Erythroblast (primary cell): ENCODE measurements at regions not wholly inside any gene's neighbourhood (a gene's known extent, or its start where the extent isn't known, plus 50 kb on each side); places are given as distances from the start of the nearest gene placed in this dataset.
"Not testable (repeated sequence)": the region's sequence is repeated elsewhere in the genome, so short reads cannot be mapped to it uniquely, and the experiment has no call there.

Source experiments
- DNase-seq, 2 experiments: peaks; one replicate each; lab custom pipeline; 2025; lab: John Stamatoyannopoulos, UW
- GATA1 ChIP-seq: IDR thresholded peaks from 2 replicates; pipeline ENCODE4 v1.6.1; 2011; ENCODE audit warnings: low read depth, mild to moderate bottlenecking, control low read depth, low read length, moderate library complexity
- POLR2A ChIP-seq: IDR thresholded peaks from 2 replicates; pipeline ENCODE4 v1.6.1; 2011; ENCODE audit warnings: mild to moderate bottlenecking, low read length

DNA sequence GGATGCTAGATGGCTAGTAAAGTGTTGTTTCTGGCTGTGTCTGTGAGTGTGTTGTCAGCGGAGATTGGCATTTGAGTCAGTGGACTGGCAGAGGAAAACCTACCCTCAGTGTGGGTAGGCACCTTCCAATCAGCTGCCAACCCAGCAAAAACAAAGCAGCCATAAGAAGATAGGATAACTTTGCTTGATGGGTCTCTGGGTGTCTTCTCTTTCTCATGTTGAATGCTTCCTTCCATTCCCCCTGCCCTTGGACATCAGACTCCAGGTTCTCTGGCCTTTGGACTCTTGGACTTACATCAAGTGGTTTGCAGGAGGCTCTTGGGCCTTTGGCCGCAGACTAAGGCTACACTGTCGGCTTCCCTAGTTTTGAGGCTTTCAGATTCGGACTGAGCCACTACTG lies 429.0 kb upstream of the ZNF804A start:
- no peak for DNase-seq
- no peak for TF ChIP-seq GATA1
- TF ChIP-seq POLR2A: no peak

- no peak for TF ChIP-seq GATA1
- no peak for DNase-seq
These were observed 423.7 kb upstream of the ZNF804A start for GRCh38 chr2:184174493-184175104.

DNA sequence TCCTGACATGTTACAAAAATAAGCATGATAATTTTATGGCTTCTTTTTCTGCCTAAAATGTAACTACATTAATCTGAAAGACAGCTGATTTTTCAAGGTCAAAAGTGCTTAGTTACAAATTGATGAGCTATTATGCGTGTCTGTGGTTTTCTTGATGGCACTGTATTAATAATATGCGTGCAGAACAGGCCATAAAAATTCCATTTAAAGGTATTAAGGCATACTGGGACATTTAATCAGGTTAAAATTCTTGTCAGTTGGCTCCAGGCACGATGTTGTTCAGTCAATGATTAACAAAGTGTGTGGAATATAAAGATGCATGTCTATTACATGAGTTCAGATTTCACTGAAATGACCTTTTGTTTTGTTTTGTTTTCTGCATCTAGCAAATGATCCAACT lies 420.1 kb upstream of the ZNF804A start:
- DNase-seq: no peak
- TF ChIP-seq GATA1 (no peak), POLR2A (no peak)

DNA sequence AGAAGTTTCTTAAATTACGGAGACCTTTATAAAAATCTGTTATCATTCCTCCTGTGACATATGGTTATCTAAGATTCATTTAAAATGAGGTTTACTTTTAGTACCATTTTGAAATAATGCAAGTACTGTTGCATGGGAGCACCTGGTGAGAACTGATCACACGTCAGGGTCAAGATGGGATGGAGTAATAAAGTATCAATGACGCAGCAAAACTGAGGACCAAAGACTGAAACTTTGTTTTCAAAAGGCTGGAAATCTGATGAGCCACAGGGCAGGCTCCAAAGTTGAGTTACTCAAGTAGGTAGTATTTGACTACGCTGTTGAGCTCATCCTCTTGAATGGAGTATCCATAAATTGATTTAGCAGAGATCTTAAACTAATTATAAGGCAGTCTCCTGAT lies 411.9 kb upstream of the ZNF804A start:
- no peak for TF ChIP-seq GATA1
- TF ChIP-seq POLR2A: no peak

DNA sequence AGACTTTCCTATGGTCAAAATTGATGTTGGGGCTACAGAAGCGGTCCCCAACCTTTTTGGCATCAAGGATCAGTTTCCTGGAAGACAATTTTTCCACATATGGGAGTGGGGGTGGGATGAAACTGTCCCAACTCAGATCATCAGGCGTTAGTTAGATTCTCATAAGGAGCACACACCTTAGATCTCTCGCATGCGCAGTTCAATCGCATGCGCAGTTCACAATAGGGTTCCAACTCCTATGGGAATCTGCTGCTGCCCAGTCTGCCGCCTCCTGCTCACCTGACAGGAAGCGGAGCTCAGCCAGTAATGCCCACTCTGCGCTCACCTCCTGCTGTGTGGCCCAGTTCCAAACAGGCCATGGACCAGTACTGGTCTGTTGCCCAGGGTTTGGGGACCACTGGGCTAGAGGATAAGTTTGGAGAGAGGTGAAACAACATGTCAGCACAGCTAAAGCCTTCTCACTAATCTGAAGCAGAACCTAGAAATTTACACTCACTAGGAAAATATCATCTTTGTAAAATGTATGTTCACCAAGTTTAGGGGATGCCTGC lies 410.8 kb upstream of the ZNF804A start:
- no peak for DNase-seq
- no peak for TF ChIP-seq POLR2A
- no peak for TF ChIP-seq GATA1

More for the DNA sequence above, 411.9 kb upstream of the ZNF804A start:
- DNase-seq: no peak

GRCh38 chr2:184190725-184191124 lies 407.6 kb upstream of the ZNF804A start:
- DNase-seq: no peak
- no peak for TF ChIP-seq POLR2A
- no peak for TF ChIP-seq GATA1

DNA sequence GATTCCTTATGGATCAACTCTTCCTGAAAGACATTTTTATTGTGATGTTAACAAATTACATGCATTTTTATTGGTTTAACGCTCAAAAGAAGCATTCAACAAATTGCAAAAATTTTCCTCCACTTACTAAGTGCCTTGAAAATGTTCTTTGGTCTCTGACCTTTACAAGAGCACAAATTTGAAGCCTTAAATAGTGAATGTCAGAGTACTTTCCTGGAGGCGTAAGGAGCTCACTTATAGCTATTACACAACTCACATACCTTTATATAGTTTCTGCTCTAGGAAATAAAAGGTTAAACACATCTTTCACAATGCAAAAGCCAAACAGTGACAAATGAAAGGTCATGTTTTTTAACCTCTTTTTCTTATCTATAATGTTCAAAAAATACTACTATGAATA lies 405.7 kb upstream of the ZNF804A start:
- TF ChIP-seq GATA1: no peak
- TF ChIP-seq POLR2A: no peak

DNA sequence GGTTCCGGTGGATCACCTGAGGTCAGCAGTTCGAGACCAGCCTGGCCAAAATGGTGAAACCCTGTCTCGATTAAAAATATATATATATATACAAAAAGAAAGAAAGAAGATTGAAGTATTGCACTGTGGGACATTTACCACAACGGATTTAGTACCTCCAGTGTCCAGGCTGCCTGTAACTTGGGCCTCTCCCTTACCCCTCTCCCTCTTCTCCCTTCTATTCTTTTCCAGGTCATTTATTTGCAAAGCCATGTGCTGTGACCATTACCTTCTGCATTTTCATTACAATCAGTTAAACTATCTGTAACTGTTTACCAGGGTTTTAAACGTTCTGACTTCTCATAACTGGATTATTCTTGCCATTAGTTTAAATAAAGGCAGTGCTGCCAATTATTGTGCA lies 400.9 kb upstream of the ZNF804A start:
- no peak for TF ChIP-seq POLR2A
- DNase-seq: no peak

More for the DNA sequence above, 405.7 kb upstream of the ZNF804A start:
- DNase-seq: no peak

DNA sequence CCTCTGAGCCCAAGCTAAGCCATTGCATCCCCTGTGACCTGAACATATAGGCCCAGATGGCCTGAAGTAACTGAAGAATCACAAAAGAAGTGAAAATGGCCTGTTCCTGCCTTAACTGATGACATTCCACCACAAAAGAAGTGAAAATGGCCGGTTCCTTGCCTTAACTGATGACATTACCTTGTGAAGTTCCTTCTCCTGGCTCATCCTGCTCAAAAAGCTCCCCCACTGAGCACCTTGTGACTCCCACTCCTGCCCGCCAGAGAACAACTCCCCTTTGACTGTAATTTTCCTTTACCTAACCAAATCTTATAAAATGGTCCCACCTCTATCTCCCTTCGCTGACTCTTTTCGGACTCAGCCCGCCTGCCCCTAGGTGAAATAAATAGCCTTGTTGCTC lies 399.5 kb upstream of the ZNF804A start:
- not testable (repeated sequence) for DNase-seq

- no peak for DNase-seq
- TF ChIP-seq POLR2A: no peak
These were observed 399.1 kb upstream of the ZNF804A start for GRCh38 chr2:184199274-184199673.

GRCh38 chr2:184201246-184201645 lies 397.1 kb upstream of the ZNF804A start:
- TF ChIP-seq POLR2A (no peak), GATA1 (no peak)

GRCh38 chr2:184203661-184204060 lies 394.7 kb upstream of the ZNF804A start:
- DNase-seq: no peak
- no peak for TF ChIP-seq POLR2A
- no peak for TF ChIP-seq GATA1

More at GRCh38 chr2:184201246-184201645, 397.1 kb upstream of the ZNF804A start:
- DNase-seq: no peak

- TF ChIP-seq GATA1 (no peak), POLR2A (no peak)
- DNase-seq: no peak
These were observed 393.2 kb upstream of the ZNF804A start for GRCh38 chr2:184205048-184205596.

GRCh38 chr2:184206045-184206444 lies 392.3 kb upstream of the ZNF804A start:
- TF ChIP-seq GATA1 (no peak), POLR2A (no peak)
- no peak for DNase-seq

GRCh38 chr2:184210329-184210728 lies 388.0 kb upstream of the ZNF804A start:
- TF ChIP-seq POLR2A (no peak), GATA1 (no peak)
- no peak for DNase-seq
